NT2/D1 (cell line): ENCODE measurements at regions not wholly inside any gene's neighbourhood (a gene's known extent, or its start where the extent isn't known, plus 50 kb on each side); places are given as distances from the start of the nearest gene placed in this dataset.

Experiments used
- SUZ12 ChIP-seq: IDR thresholded peaks from 2 replicates; pipeline ENCODE4 v1.6.1; 2011; ENCODE audit not compliant: insufficient read length, insufficient read depth; ENCODE audit errors: extremely low read depth
- YY1 ChIP-seq: IDR thresholded peaks from 2 replicates; pipeline ENCODE4 v1.6.1; 2011; ENCODE audit not compliant: insufficient read length, insufficient read depth
- ZNF274 ChIP-seq: IDR thresholded peaks from 2 replicates; pipeline ENCODE4 v1.6.1; 2011; ENCODE audit warnings: mild to moderate bottlenecking, low read depth, low read length

GRCh38 chr12:34598851-34599529, 576.7 kb downstream of the ALG10 start:
- TF ChIP-seq ZNF274 (no peak), YY1 (no peak), SUZ12 (no peak)
